ENCODE measurements at regions not wholly inside any gene's neighbourhood (a gene's known extent, or its start where the extent isn't known, plus 50 kb on each side); places are given as distances from the start of the nearest gene placed in this dataset.

DNA sequence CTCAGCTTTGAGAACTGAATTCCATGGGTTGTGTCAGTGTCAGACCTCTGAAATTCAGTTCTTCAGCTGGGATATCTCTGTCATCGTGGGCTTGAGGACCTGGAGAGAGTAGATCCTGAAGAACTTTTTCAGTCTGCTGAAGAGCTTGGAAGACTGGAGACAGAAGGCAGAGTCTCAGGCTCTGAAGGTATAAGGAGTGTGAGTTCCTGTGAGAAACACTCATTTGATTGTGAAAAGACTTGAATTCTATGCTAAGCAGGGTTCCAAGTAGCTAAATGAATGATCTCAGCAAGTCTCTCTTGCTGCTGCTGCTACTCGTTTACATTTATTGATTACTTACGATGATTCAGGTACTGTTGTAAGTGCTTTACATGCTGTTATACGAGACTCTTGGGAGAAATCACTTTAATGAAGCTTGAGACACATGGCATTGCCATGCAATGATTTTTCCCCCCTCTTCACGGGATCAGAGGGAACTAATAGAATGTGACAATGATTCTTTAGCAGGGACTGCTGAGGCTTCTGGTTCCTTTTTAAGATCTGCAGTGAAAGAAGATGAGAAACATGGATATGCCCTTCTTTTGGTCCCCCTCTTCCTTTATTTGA, 63.8 kb downstream of the PTTG1 start:
- Histone ChIP-seq H3K27me3 (ENCODE audit: control insufficient read depth in 3 of 3, insufficient read depth in 3 of 3, low read length in 2 of 3) (no peaks in the 10 kb centered on the region), H3K9me3 (ENCODE audit: control insufficient read depth in 4 of 4, insufficient read depth in 3 of 4, low read length in 3 of 4) (no peaks in the 10 kb centered on the region), H3K4me3 (no peak overlapping the region), H3K4me1 (ENCODE audit: control insufficient read depth in 5 of 5, insufficient read depth in 5 of 5, low read length in 5 of 5) (no peaks in the 10 kb centered on the region), H3K27ac (ENCODE audit: low read depth in 1 of 2, low read length in 1 of 2) (no peak overlapping the region), H3K9ac (ENCODE audit: insufficient read depth in 1 of 2, low read length in 2 of 2) (no peak overlapping the region), H3K36me3 (ENCODE audit: control insufficient read depth in 4 of 4, insufficient read depth in 4 of 4, low read length in 4 of 4) (no peaks in the 10 kb centered on the region)
- no peak for ATAC-seq (ENCODE audit: insufficient read depth, low FRiP score)
- DNase-seq, result no peak
- 80 to 83% methylated on average over 5 of the region's 5 CpGs for WGBS, 2 donors
- TF ChIP-seq, protein P1, sequence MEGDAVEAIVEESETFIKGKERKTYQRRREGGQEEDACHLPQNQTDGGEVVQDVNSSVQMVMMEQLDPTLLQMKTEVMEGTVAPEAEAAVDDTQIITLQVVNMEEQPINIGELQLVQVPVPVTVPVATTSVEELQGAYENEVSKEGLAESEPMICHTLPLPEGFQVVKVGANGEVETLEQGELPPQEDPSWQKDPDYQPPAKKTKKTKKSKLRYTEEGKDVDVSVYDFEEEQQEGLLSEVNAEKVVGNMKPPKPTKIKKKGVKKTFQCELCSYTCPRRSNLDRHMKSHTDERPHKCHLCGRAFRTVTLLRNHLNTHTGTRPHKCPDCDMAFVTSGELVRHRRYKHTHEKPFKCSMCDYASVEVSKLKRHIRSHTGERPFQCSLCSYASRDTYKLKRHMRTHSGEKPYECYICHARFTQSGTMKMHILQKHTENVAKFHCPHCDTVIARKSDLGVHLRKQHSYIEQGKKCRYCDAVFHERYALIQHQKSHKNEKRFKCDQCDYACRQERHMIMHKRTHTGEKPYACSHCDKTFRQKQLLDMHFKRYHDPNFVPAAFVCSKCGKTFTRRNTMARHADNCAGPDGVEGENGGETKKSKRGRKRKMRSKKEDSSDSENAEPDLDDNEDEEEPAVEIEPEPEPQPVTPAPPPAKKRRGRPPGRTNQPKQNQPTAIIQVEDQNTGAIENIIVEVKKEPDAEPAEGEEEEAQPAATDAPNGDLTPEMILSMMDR (IDR thresholded peaks at IDR 0.05; ENCODE audit: control extremely low read depth, extremely low read depth), result no peak

DNA sequence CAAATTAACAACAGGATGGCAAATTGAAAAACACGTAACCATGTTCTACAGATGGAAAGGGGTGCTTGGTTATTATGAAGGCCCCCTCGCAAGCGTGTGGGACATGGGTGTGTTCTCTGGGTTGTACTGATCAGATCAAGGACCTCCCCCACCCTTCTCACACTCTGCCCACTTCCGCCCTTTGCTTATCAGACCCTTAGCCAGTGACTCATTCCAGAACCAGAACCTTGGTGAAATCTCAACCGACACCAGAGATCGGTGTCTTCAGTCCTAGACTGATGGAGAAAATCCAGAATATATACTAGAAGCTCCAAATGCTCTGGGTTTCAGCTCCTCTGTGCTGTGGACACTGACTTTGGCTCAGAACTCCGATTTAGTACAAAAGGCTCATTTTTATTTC, 64.9 kb downstream of the PTTG1 start:
- TF ChIP-seq, protein P1 (IDR thresholded peaks at IDR 0.05; ENCODE audit: control extremely low read depth, extremely low read depth), result no peak
- no peaks in the 10 kb centered on the region for H3K4me1 ChIP-seq (ENCODE audit: control insufficient read depth in 5 of 5, insufficient read depth in 5 of 5, low read length in 5 of 5)
- H3K36me3 ChIP-seq (ENCODE audit: control insufficient read depth in 4 of 4, insufficient read depth in 4 of 4, low read length in 4 of 4), result no peaks in the 10 kb centered on the region
- 87 to 95% methylated on average over 7 of the region's 7 CpGs for WGBS, 2 donors
- no peak overlapping the region for H3K9ac ChIP-seq (ENCODE audit: insufficient read depth in 1 of 2, low read length in 2 of 2)
- no peak overlapping the region for H3K27ac ChIP-seq (ENCODE audit: low read depth in 1 of 2, low read length in 1 of 2)
- H3K9me3 ChIP-seq (ENCODE audit: control insufficient read depth in 4 of 4, insufficient read depth in 3 of 4, low read length in 3 of 4), result no peaks in the 10 kb centered on the region
- no peak overlapping the region for H3K4me3 ChIP-seq
- H3K27me3 ChIP-seq (ENCODE audit: control insufficient read depth in 3 of 3, insufficient read depth in 3 of 3, low read length in 2 of 3), result no peaks in the 10 kb centered on the region
- DNase-seq (no peak), ATAC-seq (ENCODE audit: insufficient read depth, low FRiP score) (no peak)

DNA sequence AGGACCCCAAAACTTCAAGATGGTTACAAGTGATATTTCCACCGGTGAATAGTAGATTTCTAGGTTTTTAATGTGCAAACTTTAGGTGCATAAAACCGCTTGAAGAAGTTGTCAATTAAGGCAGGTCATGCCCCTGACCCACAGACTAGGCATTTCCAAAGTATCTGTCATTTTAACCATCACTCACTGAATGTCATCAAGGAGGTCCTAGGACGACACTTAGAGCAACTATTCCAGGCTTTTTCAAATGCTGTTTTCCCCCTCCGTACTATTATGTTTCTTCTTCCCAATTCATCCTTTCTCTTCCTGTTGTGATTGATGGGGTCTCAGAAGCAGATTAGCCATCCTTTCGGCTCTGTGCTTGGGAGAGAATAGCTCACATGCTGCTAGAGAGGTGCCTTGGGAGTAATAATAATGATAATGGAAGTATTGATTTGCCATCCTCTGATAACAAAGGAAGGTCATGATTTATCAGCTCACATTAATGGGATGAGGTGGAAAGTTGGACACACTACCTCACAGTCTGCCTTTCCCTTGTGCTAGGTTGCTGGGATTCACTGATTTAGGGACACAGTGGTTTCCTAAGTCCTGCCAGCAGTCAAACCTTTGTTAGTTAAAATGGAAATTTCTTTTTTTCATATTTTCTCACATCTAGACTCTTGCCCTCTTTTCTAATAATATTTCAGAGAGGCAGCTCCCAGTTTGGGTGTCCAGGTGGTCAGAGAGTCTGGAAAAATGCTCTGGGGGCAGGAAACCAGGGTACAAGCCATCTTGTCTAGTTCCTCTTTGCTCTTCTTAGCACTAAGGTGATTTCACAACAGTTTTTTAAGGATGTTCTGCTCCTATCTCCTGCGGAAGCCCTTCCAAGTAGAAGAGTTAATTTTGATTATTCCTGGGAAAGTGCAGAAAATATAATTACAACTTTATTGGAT, 67.0 kb downstream of the PTTG1 start:
- Histone ChIP-seq H3K4me1 (ENCODE audit: control insufficient read depth in 5 of 5, insufficient read depth in 5 of 5, low read length in 5 of 5) (no peaks in the 10 kb centered on the region), H3K27ac (ENCODE audit: low read depth in 1 of 2, low read length in 1 of 2) (no peak overlapping the region), H3K9ac (ENCODE audit: insufficient read depth in 1 of 2, low read length in 2 of 2) (no peak overlapping the region), H3K36me3 (ENCODE audit: control insufficient read depth in 4 of 4, insufficient read depth in 4 of 4, low read length in 4 of 4) (no peaks in the 10 kb centered on the region), H3K9me3 (ENCODE audit: control insufficient read depth in 4 of 4, insufficient read depth in 3 of 4, low read length in 3 of 4) (no peaks in the 10 kb centered on the region), H3K4me3 (no peak overlapping the region), H3K27me3 (ENCODE audit: control insufficient read depth in 3 of 3, insufficient read depth in 3 of 3, low read length in 2 of 3) (no peaks in the 10 kb centered on the region)
- TF ChIP-seq, protein P1 (IDR thresholded peaks at IDR 0.05; ENCODE audit: control extremely low read depth, extremely low read depth), result no peak
- DNase-seq (no peak), ATAC-seq (ENCODE audit: insufficient read depth, low FRiP score) (no peak)
- 79 to 84% methylated on average over 6 of the region's 6 CpGs for WGBS, 2 donors
